ENCODE measurements at regions not wholly inside any gene's neighbourhood (a gene's known extent, or its start where the extent isn't known, plus 50 kb on each side); places are given as distances from the start of the nearest gene placed in this dataset.

- H3K4me3 ChIP-seq (ENCODE audit: low read depth, low read length) = no peak overlapping the region
- DNase-seq (ENCODE audit: low read depth) = no peak
- TF ChIP-seq POLR2A (IDR thresholded peaks at IDR 0.05; ENCODE audit: extremely low read depth, insufficient read length) (no peak), MAX (IDR thresholded peaks at IDR 0.05; ENCODE audit: low read depth, low read length) (no peak), CTCF (IDR thresholded peaks at IDR 0.05; ENCODE audit: low read depth, low read length) (no peak), MYC (IDR thresholded peaks at IDR 0.05; ENCODE audit: low read depth, low read length) (no peak)
Observed at GRCh38 chr22:27327497-27327896, 474.1 kb downstream of the MN1 start.

GRCh38 chr22:27327981-27328721 is 473.4 kb downstream of the MN1 start:
- no peak for DNase-seq (ENCODE audit: low read depth)
- H3K4me3 ChIP-seq (ENCODE audit: low read depth, low read length) = no peak overlapping the region
- TF ChIP-seq POLR2A (IDR thresholded peaks at IDR 0.05; ENCODE audit: extremely low read depth, insufficient read length) (no peak), MAX (IDR thresholded peaks at IDR 0.05; ENCODE audit: low read depth, low read length) (no peak), CTCF (IDR thresholded peaks at IDR 0.05; ENCODE audit: low read depth, low read length) (no peak), MYC (IDR thresholded peaks at IDR 0.05; ENCODE audit: low read depth, low read length) (no peak)

GRCh38 chr22:27329131-27329850 is 472.3 kb downstream of the MN1 start:
- no peak for DNase-seq (ENCODE audit: low read depth)
- H3K4me3 ChIP-seq (ENCODE audit: low read depth, low read length) = no peak overlapping the region
- no peak for TF ChIP-seq MAX (IDR thresholded peaks at IDR 0.05; ENCODE audit: low read depth, low read length)
- TF ChIP-seq MYC (IDR thresholded peaks at IDR 0.05; ENCODE audit: low read depth, low read length) = no peak
- no peak for TF ChIP-seq POLR2A (IDR thresholded peaks at IDR 0.05; ENCODE audit: extremely low read depth, insufficient read length)
- no peak for TF ChIP-seq CTCF (IDR thresholded peaks at IDR 0.05; ENCODE audit: low read depth, low read length)

- TF ChIP-seq POLR2A (IDR thresholded peaks at IDR 0.05; ENCODE audit: extremely low read depth, insufficient read length) (no peak), MAX (IDR thresholded peaks at IDR 0.05; ENCODE audit: low read depth, low read length) (no peak), MYC (IDR thresholded peaks at IDR 0.05; ENCODE audit: low read depth, low read length) (no peak), CTCF (IDR thresholded peaks at IDR 0.05; ENCODE audit: low read depth, low read length) (no peak)
- no peak for DNase-seq (ENCODE audit: low read depth)
- H3K4me3 ChIP-seq (ENCODE audit: low read depth, low read length) = no peak overlapping the region
Observed at GRCh38 chr22:27329966-27330645, 471.4 kb downstream of the MN1 start.

- DNase-seq (ENCODE audit: low read depth) = peak; percentile 66
- no peak overlapping the region for H3K4me3 ChIP-seq (ENCODE audit: low read depth, low read length)
- TF ChIP-seq CTCF (IDR thresholded peaks at IDR 0.05; ENCODE audit: low read depth, low read length) (peak; percentile 39), POLR2A (IDR thresholded peaks at IDR 0.05; ENCODE audit: extremely low read depth, insufficient read length) (no peak)
Observed at GRCh38 chr22:27331526-27332281, 469.9 kb downstream of the MN1 start.

Measured in NB4 (cell line).